CD14-positive monocyte (primary cell): ENCODE measurements at regions not wholly inside any gene's neighbourhood (a gene's known extent, or its start where the extent isn't known, plus 50 kb on each side); places are given as distances from the start of the nearest gene placed in this dataset.

ENCODE experiments used
- DNase-seq, 3 donors: peaks; one replicate each; pipeline ENCODE4 v3.0.0-alpha.2; 2011 to 2022
- H2AFZ ChIP-seq: 2 replicates; pipeline ENCODE4 v1.6.0; 2012; ENCODE audit warnings: mild to moderate bottlenecking, low read depth, low read length, inconsistent platforms; ENCODE audit not compliant: insufficient read depth, poor library complexity, severe bottlenecking
- H3K27ac ChIP-seq, 2 donors: 1 replicate in 1 of 2; 2 replicates in 1 of 2; pipeline ENCODE4 v1.5.1; 2012 to 2013; ENCODE audit warnings: low read length in 2 of 2, control low read depth in 1 of 2, inconsistent platforms in 1 of 2, low read depth in 1 of 2, mild to moderate bottlenecking in 1 of 2
- H3K27me3 ChIP-seq, 2 donors: one replicate each; pipeline versions ENCODE4 v1.6.0 to v1.6.1; 2011 to 2013; ENCODE audit warnings: low read length in 2 of 2; ENCODE audit not compliant: control insufficient read depth in 2 of 2, insufficient read depth in 2 of 2
- H3K36me3 ChIP-seq, 2 donors: replicated peaks in 1 of 2; 1 replicate in 1 of 2; 2 replicates in 1 of 2; pipeline versions ENCODE4 v1.5.1 to v1.6.1; 2012 to 2013; ENCODE audit warnings: low read length in 2 of 2, control low read depth in 1 of 2, inconsistent platforms in 1 of 2, mild to moderate bottlenecking in 1 of 2; ENCODE audit not compliant: insufficient read depth in 2 of 2, control insufficient read depth in 1 of 2
- H3K4me1 ChIP-seq, 2 donors: 1 replicate in 1 of 2; 2 replicates in 1 of 2; pipeline versions ENCODE4 v1.5.1 to v1.6.1; 2012 to 2013; ENCODE audit warnings: low read length in 2 of 2, control low read depth in 1 of 2, inconsistent platforms in 1 of 2, mild to moderate bottlenecking in 1 of 2, moderate library complexity in 1 of 2; ENCODE audit not compliant: insufficient read depth in 2 of 2, control insufficient read depth in 1 of 2
- H3K4me2 ChIP-seq: replicated peaks from 2 replicates; pipeline ENCODE3; 2012; ENCODE audit warnings: low read length, moderate library complexity, mild to moderate bottlenecking; ENCODE audit not compliant: poor library complexity, severe bottlenecking; ENCODE audit errors: extremely low read depth
- H3K4me3 ChIP-seq, 3 experiments: fragments of 200-600 bp in 1 of 3; sonication (generic) in 1 of 3; replicated peaks in 1 of 3; 1 replicate in 2 of 3; 2 replicates in 1 of 3; pipeline ENCODE4 v1.5.1; 2011 to 2013; ENCODE audit warnings: low read length in 3 of 3, mild to moderate bottlenecking in 3 of 3, control low read depth in 2 of 3, low read depth in 2 of 3, inconsistent platforms in 1 of 3, moderate library complexity in 1 of 3
- H3K79me2 ChIP-seq: 2 replicates; pipeline ENCODE4 v1.6.0; 2012; ENCODE audit warnings: mild to moderate bottlenecking, control low read depth, inconsistent platforms, low read length, moderate library complexity; ENCODE audit not compliant: insufficient read depth
- H3K9ac ChIP-seq: 2 replicates; pipeline ENCODE4 v1.6.0; 2017; ENCODE audit warnings: low read length, mild to moderate bottlenecking; ENCODE audit not compliant: insufficient read depth, poor library complexity, severe bottlenecking
- H3K9me3 ChIP-seq, 2 donors: replicated peaks in 1 of 2; 1 replicate in 1 of 2; 2 replicates in 1 of 2; pipeline versions ENCODE4 v1.5.1 to v1.6.1; 2012 to 2013; ENCODE audit warnings: low read length in 2 of 2, control low read depth in 1 of 2; ENCODE audit not compliant: control insufficient read depth in 1 of 2, insufficient read depth in 1 of 2
- H4K20me1 ChIP-seq: 2 replicates; pipeline ENCODE4 v1.6.0; 2012; ENCODE audit warnings: mild to moderate bottlenecking, low read length, control low read depth, moderate library complexity; ENCODE audit not compliant: insufficient read depth
- H3K27ac Mint-ChIP-seq, 7 donors: one replicate each; pipeline ENCODE4 v1.8.0; 2020; ENCODE audit warnings: mild to moderate bottlenecking in 7 of 7, mixed read lengths in 7 of 7, moderate library complexity in 6 of 7, inconsistent platforms in 2 of 7
- H3K27me3 Mint-ChIP-seq, 3 donors: one replicate each; pipeline ENCODE4 v1.8.0; 2021 to 2022; ENCODE audit warnings: low read depth in 3 of 3, mild to moderate bottlenecking in 3 of 3, mixed read lengths in 3 of 3, moderate library complexity in 3 of 3, inconsistent platforms in 1 of 3
- H3K36me3 Mint-ChIP-seq, 2 donors: one replicate each; pipeline ENCODE4 v1.8.0; 2020; ENCODE audit warnings: mixed read lengths in 2 of 2, inconsistent platforms in 1 of 2, mild to moderate bottlenecking in 1 of 2
- H3K4me1 Mint-ChIP-seq: one replicate; pipeline ENCODE4 v1.8.0; 2020; ENCODE audit warnings: mild to moderate bottlenecking, mixed read lengths
- H3K4me3 Mint-ChIP-seq, 2 donors: one replicate each; pipeline ENCODE4 v1.8.0; 2020; ENCODE audit warnings: mild to moderate bottlenecking in 2 of 2, mixed read lengths in 2 of 2, moderate library complexity in 1 of 2
- H3K9me3 Mint-ChIP-seq, 7 donors: one replicate each; pipeline ENCODE4 v1.8.0; 2020 to 2022; ENCODE audit warnings: mixed read lengths in 7 of 7, mild to moderate bottlenecking in 6 of 7, moderate library complexity in 6 of 7, inconsistent platforms in 2 of 7
- CTCF ChIP-seq: fragments of 200-600 bp; IDR thresholded peaks from one replicate; pipeline ENCODE4 v1.8.0; 2022; ENCODE audit warnings: antibody characterized with exemption, mild to moderate bottlenecking
- WGBS: methylation state at CpG from one replicate; pipeline ENCODE4 v1.1.5; 2013; ENCODE audit warnings: missing lambda C conversion rate; ENCODE audit not compliant: insufficient coverage; 5-methylcytosine and 5-hydroxymethylcytosine counted together
- intact Hi-C, 2 donors: fragments of 100-400 bp; cut with micrococcal nuclease; formaldehyde crosslinking; loops; one replicate each; pipeline versions ENCODE4 v1.15.0 to v1.15.1; 2023

- TF ChIP-seq CTCF = no peak
- Histone ChIP-seq H3K9ac (no peak overlapping the region), H3K36me3 (no peaks in the 10 kb centered on the region), H4K20me1 (no peaks in the 10 kb centered on the region), H3K9me3 (no peaks in the 10 kb centered on the region), H3K4me1 (peaks cover 41 to 44% of the 10 kb centered on the region in 2 donors), H2AFZ (no peak overlapping the region), H3K4me3 (peak overlapping the region in 1 of 3 experiments; percentile 60), H3K27me3 (no peaks in the 10 kb centered on the region), H3K27ac (peak overlapping the region in 1 of 2 donors; percentile 83), H3K79me2 (no peaks in the 10 kb centered on the region), H3K4me2 (peak overlapping the region; percentile 48)
- no peaks in the 10 kb centered on the region for H3K36me3 Mint-ChIP-seq
- DNase-seq = peak in 2 of 3 donors; percentile 6 to 7
- H3K9me3 Mint-ChIP-seq = no peaks in the 10 kb centered on the region
- peak overlapping the region in 6 of 7 donors; percentile 25 to 85 (median 59) for H3K27ac Mint-ChIP-seq
- H3K4me1 Mint-ChIP-seq = peaks cover 48% of the 10 kb centered on the region
- intact Hi-C loops = no loop called here
- peaks cover 0 to 2% (median 1%) of the 10 kb centered on the region in 3 donors for H3K27me3 Mint-ChIP-seq
- peak overlapping the region in 1 of 2 donors; percentile 68 for H3K4me3 Mint-ChIP-seq
These were observed 223.9 kb downstream of the PRL start for GRCh38 chr6:22072949-22073348.

GRCh38 chr6:22073516-22074198, 223.2 kb downstream of the PRL start:
- Histone ChIP-seq H3K9ac (no peak overlapping the region), H3K9me3 (no peaks in the 10 kb centered on the region), H2AFZ (peak overlapping the region; percentile 42), H3K79me2 (no peaks in the 10 kb centered on the region), H4K20me1 (no peaks in the 10 kb centered on the region), H3K4me2 (peak overlapping the region; percentile 48), H3K27me3 (no peaks in the 10 kb centered on the region), H3K36me3 (no peaks in the 10 kb centered on the region), H3K4me3 (peak overlapping the region in 2 of 3 experiments; percentile 22 to 60), H3K27ac (peak overlapping the region; percentile 2 to 83), H3K4me1 (peaks cover 41 to 44% of the 10 kb centered on the region in 2 donors)
- DNase-seq = peak; percentile 30 to 54 (median 40)
- H3K4me3 Mint-ChIP-seq = peak overlapping the region in 1 of 2 donors; percentile 68
- peak overlapping the region; percentile 77 to 87 (median 85) for H3K27ac Mint-ChIP-seq
- H3K9me3 Mint-ChIP-seq = no peaks in the 10 kb centered on the region
- no peaks in the 10 kb centered on the region for H3K36me3 Mint-ChIP-seq
- intact Hi-C loops = no loop called here
- H3K4me1 Mint-ChIP-seq = peaks cover 43% of the 10 kb centered on the region
- TF ChIP-seq CTCF = no peak
- H3K27me3 Mint-ChIP-seq = peaks cover 0 to 2% (median 1%) of the 10 kb centered on the region in 3 donors
- 62% methylated on average over 2 of the region's 4 CpGs for WGBS
